ENCODE measurements at regions not wholly inside any gene's neighbourhood (a gene's known extent, or its start where the extent isn't known, plus 50 kb on each side); places are given as distances from the start of the nearest gene placed in this dataset.

DNA sequence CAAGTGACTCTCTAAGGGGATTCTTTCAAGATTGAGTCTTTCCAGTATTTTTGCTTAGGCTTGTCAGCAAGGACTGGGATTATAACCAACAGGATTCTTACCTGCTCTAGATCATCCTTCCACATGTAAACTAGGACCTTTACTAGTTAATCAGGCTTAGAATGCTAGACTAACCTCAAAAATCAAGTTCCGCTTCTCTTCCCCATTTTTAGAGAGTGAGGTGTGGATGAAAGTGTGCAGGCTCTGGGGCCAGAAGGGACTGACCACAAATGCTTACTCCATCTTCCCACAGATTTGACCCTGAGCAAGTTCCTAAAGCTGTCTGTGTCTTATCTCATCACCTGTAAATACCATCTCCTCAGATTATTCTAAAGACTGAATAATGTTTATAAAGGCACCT is 89.5 kb upstream of the IL12A start:
- no peak for DNase-seq (ENCODE audit: low read depth)

DNA sequence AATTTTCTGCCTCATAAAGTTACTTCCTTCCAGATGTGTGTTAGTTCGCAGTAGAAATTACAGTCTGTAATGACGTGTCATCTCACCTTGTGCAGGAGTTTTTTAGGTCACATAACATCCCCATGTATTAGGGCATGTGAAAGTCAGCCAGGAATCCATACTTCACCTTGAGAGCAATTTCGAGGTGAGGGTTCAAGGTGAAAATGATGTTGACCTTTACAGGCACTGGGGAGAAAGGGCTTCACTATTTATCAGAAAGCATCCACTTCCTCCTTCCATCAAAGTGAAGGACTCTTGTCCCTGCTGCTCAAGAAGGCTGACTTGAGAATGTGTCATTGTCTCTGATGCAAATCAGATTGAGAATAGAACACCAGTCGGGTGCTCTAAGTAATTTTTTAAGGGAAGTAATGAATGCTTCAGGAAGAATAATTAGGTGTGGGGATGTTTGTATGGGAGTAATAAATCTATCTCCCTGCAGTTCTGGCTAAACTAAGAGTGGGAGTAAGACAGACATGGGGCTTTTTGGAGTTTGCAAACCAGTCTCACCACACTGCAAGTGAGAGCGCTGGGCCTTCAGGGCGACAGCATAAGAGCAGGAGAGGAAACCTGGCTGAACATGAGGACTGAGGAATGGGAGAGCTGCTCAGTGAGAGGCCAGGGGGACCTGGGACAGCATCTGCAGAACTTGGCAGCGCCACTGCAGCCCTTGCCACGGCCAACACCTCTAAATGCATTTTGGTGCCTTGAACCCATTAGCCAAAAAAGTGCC is 85.9 kb upstream of the IL12A start:
- no peak for DNase-seq (ENCODE audit: low read depth)

DNA sequence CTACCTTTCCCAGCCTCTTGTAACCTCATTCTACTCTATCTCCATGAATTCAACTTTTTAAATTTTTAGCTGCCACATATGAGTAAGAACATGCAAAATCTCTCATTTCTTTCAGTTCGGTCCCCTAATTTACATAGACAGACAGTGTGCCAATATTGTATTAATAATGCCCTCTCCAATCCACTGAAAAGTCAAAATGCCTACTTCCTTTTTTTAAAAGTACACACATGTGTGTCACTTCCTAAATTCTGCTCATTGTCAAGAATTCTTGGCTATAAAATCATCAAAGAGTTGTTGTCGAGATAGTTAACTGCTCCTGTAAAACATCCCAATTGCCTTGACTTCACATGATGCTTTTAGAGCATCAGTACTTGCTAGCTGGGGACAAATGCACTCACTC is 84.2 kb upstream of the IL12A start:
- DNase-seq (ENCODE audit: low read depth) = no peak

DNA sequence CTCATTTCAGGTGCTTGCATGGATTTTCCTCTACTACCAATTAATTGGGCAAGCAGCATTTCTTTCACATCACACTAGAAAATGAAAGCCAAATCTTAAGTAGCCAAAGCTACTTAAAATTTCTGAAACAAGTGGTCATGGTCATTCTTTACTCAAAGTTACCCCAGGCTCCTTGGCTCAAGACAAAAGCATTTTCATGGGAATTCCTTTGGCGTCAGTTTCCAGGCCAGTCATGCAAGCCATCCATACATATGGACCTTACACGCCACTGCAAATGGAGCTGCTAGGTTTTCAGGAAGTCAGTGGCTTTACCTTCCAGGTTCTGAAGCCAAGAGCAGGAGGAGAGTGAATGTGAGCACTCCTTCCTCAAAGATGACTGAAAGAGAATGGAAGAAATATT is 83.7 kb upstream of the IL12A start:
- DNase-seq (ENCODE audit: low read depth) = no peak

DNA sequence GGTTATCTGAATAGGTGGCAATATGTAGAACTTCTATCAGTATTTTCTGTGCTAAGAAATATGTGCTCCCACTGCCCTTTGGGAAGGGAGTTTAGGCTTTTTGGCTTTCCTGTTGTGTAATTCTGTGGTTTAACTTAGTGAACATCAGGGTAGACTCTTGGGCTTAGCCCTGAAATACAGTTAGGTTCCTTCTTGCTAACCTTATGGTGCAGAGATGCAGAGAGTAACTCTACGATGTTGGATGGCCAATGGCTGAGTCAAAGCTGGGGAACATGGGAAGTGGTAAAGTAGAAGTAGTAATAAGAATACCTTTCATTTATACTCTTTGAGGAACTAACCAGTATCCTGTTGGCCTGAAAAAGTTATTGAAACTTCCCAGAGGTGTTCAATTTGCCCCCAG is 80.8 kb upstream of the IL12A start:
- DNase-seq (ENCODE audit: low read depth) = no peak

DNA sequence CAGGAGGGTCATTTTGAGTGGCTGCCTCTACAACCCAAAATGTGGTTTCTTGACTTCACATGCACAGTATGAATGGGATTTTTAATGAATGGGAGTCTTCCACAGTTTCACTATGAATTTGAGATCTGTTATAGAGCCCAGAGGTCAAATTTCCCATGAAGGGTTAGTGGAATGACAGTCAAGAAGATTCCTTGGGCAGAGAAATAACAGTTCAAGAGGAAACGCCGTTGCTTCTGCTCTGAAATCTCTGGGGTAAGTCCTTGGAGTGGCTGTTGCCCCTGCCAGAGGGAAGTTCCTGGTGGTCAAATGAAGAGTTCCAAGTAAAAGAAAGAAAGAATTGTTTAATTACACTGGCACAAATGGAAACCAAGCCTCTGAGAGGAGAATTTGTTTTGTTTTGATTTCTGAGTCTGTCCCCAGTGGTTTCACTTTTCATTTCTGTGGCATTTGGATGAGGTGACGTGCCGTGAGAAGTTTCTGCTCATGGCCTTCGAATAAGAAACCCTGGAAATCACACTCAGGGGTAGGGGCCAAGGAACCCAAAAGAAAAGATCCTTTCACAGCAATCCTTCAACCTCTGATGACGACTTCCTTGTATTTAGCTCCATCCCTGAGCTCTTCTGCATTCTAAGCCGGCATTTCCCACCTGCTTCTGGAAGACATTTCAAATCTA is 77.5 kb upstream of the IL12A start:
- no peak for DNase-seq (ENCODE audit: low read depth)

DNA sequence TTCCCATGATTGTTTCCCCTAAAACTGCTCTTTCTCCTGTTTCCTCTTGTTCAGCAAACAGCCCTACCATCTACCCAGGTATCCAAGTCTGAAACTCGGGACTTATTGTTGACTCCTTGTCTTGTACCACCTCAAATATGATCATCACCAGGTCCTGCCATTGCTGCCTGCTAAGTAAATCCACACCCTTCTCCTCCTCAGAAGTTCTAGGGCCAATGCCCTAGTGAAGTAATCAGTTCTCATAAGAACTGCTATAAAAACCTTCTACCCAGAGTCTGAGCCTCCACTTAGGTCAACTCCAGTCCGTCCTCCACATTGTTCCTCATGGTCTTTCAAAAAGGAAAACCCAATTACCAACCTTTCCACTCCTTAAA is 77.0 kb upstream of the IL12A start:
- DNase-seq (ENCODE audit: low read depth) = no peak

DNA sequence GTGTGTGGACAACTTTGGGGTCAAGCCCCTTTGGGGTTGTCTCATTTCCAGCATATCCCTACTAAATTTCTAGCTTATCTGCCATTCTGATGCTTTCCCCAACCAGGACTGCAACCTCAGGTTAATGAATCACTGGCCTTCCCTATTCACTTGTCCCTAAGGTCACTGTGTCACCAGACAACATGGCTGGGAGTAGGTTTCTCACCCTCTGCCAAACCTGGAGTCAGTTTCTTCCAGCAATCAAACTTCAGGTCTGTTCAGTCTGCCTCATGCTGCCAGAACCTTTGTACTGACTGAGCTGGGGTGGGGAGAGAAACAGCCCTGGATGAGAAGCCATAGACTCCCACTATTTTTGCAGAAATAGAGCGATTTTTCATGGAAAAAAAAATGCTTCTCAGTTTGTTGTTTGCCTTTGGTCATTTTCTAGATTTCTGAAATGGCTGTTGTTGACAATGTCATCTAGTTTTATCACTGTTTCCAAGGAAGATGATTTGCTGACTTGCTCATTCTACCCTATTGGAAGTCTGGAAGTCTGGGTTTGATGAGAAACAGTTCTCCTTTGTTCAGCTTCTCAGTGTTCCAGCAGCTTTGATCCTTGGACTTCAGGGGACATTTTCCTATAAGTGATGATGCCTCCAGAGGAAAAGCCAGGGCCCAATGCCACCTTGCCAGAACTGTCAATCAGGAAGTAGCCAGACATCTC is 74.8 kb upstream of the IL12A start:
- DNase-seq (ENCODE audit: low read depth) = no peak

DNA sequence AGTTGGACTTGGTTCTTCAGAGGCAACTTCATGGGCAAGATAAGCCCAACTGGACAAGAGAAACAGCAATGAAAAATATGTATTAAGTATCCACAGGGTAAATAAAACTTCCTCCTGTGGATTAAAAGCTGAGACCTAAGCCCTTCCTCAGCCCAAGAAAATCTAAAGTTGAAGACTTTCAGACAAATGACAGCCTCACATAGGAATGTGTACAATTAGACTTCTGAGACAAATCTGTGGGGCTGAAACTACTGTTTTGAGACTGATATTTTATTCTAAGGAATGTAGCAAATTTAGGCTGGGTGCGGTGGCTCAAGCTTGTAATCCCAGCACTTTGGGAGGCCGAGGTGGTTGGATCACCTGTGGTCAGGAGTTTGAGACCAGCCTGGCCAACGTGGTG is 74.2 kb upstream of the IL12A start:
- no peak for DNase-seq (ENCODE audit: low read depth)

DNA sequence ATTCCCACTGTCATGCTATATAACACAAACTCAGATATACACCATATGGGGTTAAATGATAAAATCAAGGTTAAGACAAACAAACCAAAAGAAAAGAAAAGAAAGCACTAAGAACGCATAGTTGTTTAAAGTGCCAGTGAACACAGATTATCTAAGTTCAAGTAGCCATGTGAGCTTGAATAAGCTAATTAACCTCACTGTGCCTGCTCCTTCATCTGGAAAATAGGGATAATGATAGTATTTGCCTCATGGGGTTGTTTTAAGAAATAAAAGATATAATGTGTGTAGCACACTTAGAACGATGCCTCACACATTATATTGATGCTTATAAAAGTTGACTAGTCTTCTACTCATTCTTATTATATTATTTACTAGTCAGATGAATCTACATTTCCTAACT is 72.6 kb upstream of the IL12A start:
- DNase-seq (ENCODE audit: low read depth) = no peak

DNA sequence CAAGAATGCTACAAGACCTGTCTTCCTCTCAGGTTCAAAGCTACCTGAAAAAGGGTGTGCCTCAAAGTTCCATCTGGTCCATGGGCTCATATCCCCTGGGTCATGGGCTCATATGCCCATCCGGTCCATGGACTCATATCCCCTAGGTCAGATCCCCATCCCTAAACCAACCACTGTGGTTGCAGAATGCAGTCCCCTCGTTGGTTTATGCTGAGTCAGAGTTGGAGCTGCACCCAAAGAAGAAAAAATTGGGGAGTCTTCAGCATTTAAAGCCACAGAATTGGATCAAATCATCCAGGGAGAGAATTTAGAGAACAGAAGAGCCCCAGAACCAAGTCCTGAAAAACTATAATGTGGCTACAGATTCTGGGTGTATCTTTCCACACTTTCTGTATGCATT is 71.5 kb upstream of the IL12A start:
- no peak for DNase-seq (ENCODE audit: low read depth)

DNA sequence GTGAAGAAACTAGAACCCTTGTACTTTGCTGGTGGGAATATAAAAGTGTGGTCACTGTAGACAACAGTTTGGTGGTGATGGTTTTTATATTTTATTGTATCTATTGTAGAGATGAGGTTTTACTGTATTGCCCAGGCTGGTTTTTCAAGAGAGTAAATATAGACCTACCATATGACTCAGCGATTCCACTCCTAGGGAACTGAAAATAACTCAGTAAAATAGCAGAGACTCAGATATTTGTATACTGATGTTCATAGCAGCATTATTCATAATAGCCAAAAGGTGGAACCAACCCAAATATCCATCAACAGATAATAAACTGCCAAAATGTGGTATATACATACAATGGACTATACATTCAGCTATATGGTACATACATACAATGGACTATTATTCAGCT is 68.8 kb upstream of the IL12A start:
- DNase-seq (ENCODE audit: low read depth) = no peak

DNA sequence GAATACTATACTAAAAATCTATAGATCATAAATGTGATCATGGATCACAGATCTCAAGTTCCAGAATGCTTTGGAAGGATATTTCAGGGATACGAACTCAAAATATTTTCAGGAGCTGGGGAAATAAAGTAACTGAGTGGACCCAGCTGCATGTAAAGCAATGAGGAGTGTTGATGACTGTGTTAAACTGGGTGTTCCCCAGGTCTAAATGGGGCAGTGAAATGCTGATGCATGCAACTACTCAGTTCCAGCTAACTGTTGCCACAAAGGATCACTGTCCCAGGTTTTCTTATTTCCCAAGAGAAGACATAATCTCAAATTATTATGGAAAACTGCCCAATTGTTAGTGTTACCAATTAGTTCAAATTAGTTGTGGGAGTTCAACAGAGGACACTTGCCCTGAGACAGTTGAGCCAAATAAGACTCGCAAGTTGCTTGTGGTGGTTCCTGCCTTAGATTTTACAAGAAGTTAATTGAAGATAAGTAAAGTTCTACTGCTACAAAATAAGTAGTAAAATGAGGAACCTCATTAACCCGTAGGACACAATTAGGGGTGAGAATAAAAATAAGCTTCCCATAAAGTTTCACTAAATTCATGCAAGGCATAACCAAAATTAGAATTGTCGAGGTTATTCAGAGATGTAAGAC is 66.3 kb upstream of the IL12A start:
- no peak for DNase-seq (ENCODE audit: low read depth)

DNA sequence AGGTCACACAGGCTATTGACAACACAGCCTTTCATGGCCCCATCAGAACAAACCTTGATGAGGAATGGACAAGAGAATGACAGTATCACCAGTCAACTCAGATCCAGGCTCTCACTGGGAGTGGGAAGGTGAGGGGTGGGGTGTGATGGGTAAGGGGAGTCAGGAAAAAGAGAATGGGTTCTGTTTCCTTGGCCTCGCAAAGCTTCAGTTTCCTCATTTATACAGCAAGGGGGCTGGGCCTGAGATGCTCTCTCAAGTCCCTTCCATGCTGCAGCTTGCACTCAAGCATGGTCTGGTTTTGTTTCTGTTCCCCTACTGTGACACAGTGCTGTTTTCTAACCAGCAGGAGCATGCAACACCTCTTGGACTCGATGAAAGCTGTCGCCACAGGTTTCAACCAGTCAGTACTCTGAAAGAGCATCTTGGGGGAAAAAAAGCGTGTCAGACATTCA is 65.7 kb upstream of the IL12A start:
- DNase-seq (ENCODE audit: low read depth) = no peak

DNA sequence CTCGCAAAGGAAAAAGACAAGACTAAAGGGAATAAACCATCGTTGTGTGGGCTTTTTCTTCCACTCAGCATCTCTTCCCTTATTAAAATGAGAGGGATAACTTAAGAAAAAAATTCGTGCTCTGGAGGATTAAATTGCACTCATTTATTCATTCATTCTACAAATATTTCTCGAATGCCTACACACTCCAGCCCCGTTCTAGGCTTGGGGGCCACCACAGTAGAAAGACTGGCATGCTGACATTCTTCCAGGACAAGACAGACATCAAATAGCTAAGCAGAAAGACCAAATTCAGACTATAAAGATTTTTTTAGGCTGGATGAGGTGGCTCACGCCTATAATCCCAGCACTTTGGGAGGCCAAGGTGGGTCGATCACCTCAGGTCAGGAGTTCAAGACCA is 65.3 kb upstream of the IL12A start:
- DNase-seq (ENCODE audit: low read depth) = no peak

DNA sequence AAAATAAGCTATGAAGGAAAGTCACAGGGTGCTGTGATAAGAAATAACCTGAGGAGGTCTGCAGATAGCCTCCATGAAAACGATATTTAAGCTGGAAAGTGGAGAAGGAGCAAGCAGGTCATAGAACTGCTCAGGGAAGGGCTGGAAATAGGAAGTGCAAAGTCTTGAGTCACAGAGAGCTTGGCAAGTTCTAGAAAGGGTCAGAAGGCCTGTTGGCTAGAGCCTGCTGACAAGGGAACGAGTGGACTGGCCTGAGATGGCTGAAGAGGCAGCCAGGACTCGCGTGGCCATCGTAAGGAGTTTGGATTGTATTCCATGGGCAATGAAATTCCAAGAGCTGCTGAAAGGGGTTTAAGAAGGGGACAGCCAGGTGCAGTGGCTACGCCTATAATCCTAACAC is 64.7 kb upstream of the IL12A start:
- DNase-seq (ENCODE audit: low read depth) = no peak

DNA sequence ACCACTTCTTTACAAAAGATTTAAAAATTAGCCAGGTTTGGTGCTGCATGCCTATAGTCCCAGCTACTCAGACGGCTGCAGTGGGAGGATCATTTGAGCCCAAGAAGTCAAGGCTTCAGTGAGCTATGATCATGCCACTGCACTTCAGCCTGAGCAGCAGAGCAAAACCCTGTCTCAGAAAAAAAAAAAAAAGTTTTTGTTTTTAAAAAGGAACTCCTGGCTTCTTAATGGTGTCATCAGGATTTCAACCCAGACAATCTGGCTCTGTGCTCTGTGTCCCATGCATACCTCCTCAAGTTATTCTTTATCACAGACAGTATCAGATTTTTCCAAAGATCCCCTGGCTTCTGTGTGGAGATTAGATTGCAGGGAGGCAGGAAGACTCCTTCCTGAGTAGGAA is 64.2 kb upstream of the IL12A start:
- no peak for DNase-seq (ENCODE audit: low read depth)

DNA sequence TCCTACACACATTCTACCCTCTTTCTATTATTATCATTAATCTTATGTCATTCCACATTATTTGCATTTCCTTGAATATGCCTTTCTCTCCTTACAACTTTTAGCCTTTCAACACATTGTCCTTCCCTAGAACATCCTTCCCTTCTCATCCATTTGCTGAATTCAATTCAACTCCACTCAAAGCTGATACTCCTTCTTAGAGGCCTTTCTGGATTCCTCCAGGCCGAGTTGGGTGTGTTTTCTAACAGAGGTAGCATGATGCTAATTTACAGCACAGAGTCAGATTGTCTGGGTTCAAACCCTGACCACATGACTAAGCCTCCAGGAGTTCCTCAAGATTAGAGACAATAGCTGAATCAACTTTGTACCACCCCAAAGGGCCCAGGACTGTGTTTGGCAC is 63.4 kb upstream of the IL12A start:
- DNase-seq (ENCODE audit: low read depth) = no peak

DNA sequence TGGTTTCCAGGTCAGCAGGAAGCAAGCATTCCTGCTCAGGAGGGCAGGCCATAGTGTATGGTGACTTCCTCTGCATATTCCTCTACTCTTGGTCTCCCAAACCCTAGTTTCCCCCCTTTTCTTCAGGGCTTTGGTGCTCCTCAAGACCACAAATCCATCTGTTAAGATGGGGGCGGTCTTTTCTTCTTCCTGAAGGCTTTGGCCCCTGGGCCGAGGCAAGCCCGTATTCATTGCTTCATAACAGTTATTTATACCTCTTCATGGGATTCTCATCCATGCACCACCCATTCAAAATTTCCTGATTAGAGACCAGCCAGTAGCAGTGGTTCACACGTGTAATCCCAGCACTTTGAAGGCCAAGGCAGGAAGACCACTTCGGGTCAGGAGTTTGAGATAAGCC is 62.1 kb upstream of the IL12A start:
- DNase-seq (ENCODE audit: low read depth) = no peak

DNA sequence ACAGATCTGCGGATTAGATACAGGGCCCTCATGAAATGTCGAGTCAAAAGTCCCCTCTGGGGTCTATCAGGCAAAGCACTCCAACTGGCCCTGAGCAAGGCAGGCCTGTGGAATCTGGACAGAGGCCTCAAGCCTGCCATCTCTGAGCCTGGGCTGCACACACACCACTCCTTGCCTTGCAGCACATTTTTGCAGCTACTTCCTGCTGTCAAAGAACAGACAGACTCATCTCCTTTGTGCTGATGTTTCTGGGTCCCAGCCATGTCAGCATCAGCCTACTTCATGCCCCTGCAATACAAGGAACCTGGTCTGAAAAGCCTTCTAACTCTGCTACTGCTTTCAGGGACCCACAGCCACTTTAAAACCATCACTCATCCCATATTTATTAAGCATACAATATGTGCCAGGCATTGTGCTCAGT is 60.6 kb upstream of the IL12A start:
- no peak for DNase-seq (ENCODE audit: low read depth)

DNA sequence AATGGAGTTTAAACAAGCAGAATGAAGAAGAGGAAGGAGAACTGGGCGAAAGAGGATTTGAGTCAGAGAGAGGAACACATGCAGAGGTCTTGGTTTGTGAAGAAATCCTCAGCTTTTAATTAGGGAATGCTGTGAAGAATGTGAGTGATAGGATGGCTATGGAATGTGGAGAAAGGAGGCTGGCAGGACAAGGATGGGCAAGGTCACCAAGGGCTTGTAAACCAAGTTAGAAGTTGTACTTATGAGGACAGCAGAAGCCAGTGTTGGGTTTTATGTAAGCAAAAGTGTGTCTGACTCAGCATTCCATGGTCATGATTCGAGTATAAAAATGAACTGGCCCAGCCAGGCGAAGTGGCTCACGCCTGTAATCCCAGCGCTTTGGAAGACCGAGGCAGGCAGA is 60.0 kb upstream of the IL12A start:
- no peak for DNase-seq (ENCODE audit: low read depth)

DNA sequence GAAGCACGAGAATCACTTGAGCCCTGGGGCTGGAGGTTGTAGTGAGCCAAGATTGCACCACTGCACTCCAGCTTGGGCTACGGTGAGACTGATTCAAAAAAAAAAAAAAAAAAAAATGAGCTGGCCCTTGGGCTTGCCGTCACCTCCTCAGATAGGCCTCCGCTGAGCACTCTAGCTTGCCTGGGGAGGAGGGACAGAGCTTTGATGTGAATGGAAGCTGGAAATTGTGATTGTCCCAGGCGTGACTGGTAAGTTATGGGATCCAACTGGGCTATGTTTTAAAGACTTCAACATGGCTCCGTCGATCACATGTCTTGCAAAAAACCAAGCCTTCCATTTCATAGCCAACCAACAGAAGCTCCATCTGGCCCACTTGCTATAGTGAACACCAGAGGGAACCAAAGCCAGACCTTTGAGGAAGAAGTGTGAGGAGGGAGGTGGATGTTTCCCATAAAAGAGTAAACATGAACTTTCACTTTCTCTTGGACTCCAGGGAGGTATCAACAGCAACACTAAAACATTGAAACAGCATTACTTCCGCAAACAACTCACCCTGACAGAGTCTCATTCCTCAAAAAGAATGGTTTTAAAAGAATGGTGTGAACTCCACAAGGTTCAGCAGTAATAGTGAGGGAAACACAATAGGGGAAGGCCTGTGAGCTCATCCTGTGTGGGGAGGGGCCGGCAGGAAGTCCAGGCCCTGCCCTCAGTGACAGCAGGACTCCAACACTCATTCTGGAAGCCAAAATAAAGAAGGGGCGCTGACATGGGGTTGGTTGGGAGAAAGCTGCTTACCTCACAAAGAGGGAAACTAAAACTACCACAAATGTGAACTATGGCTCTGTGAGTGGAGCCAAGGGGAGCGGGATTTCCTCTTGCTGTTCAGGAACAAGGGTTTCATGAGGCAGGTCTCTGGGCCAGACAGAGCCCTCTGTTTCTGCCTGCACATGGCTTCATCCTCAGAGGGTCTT is 59.2 kb upstream of the IL12A start:
- no peak for DNase-seq (ENCODE audit: low read depth)

Measured in T-helper 22 cell (primary cell).